ENCODE measurements at regions not wholly inside any gene's neighbourhood (a gene's known extent, or its start where the extent isn't known, plus 50 kb on each side); places are given as distances from the start of the nearest gene placed in this dataset.

DNA sequence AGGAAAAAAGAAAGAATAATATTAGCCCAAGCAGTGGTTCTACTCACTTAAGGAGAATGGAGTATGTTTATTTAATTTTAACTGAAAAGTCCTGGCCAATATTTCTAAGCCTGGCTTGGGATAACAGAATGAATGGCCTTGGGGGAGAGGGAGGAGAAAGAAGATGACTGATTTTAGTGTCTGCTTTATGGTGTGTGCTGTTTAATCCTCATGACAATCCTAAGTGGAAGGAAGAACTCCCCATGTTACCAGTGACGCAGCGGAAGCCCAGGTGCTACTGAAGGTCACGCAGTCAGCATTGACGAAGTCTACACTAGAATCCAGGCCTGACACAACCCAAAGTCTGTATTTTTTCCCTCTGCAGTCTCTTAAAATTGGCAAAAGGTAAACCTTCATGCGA lies 50.5 kb downstream of the PALM2AKAP2 start:
- no peak for DNase-seq (ENCODE audit: low spot score)

DNA sequence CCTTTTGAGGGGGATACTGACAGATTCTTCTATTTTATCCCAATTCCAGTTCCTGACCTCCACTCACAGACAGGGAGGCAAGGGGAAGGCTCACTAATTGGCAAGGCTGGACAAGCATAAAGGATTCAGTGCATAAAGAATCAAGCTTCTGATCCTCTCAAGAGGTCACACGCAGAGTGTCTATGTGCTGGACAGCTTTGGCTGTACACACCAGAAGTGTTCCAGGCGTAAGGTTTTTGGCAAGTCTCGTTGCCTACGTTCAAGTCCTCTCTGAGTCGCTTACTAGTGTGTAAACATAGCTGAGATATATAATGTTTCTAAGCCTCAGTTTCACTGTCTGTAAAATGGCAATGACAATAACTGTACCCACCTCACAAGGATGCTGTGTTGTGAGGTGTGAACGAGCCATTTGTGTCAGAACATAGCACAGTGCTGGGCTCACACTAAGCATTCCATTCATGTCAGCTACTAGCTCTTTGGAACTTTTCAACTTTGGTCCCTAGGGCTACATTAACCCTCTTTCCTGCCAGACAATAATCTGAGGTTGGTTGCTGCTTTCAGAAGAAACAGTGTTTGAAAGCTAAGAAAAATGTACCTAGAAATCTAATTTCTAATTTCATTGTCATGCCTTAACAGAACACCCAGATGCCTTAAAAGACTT lies 52.1 kb downstream of the PALM2AKAP2 start:
- DNase-seq (ENCODE audit: low spot score): no peak

DNA sequence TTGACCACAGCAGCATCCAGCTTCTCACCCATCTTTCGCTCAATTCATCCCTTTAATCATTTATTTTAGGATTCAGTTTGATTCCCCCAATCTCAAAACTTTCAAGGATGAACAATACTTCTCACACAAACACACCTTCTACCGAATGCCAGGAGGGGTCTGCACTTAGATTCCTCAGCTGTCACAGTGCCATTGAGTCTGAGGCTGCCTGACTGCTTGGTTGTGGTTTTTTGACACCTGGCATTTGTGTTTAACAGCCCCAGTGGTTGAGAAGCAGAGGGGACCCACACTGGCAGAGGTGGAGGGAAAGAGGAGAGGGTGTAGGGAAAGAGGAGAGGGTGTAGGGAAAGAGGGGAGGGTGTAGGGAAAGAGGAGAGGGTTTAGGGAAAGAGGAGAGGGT lies 54.9 kb downstream of the PALM2AKAP2 start:
- DNase-seq (ENCODE audit: low spot score): no peak

DNA sequence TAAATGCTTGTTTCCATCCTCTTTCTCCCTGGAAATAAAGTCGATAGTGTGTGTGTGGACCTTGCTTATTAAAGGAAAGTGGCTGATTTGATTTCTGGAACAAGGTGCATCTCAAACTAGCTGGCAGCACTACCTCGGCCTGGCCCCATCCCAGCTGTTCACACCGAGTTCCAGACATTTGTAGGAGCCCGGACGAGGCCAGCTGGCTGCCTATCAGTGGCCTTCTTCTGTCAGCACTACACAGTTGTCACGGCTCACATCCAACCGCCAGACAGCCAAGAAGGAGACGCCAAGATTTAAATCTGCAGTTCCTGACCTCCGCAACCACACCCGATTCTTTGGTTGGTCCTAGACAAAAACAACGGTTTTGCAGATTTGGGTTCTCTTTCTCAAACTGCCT lies 63.6 kb downstream of the PALM2AKAP2 start:
- no peak for DNase-seq (ENCODE audit: low spot score)

DNA sequence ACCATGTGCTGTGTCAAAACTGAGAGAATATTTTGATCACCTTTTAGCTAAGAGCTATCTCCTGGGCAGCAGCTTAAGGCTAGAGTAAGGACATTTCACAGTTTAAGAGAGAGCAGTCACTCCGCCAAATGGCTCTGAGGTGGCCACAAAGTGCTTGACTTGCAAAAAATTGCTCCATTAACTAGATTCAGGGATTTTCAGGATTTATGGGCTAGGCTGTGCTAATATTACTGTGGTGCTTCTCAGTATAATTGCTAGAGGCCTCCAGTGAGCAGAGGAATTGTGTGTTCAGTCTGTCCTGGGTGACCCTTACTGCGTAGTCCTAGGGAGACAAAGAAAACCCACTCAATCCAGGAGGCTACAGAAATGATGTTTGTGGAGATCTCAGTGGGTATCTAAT lies 65.2 kb downstream of the PALM2AKAP2 start:
- no peak for DNase-seq (ENCODE audit: low spot score)

DNA sequence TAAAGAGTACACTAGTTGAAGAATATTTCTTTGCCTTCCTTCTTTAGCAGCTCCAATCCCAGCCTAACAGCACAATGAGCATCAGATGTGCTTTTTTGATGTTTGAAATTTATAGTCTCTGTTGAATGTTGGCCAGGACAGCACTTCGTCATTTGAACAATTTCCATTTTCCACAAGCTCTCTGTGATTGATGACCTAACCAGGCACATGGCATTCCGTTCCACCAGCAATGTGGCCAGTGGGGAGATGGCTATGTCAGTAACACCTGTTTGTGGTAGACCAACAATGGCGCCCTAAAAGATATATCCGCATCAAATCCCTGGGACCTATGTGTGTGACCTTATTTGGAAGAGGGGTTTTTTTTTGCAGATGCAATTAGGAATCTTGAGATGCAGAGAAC lies 66.8 kb downstream of the PALM2AKAP2 start:
- no peak for DNase-seq (ENCODE audit: low spot score)

DNA sequence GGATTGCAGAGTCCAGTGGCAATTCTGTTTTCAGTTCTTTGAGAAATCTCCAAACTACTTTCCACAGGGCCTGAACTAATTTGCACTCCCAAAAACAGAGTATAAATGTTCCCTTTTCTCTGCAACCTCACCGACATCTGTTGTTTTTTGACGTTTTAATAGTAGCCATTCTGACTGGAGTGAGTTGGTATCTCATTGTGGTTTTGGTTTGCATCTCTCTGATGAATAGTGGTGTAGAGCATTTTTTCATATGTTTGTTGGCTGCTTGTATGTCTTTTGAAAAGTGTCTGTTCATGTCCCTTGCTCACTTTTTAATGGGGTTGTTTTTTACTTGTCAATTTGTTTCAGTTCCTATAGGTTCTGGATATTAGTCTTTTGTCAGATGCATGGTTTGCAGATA lies 72.6 kb downstream of the PALM2AKAP2 start:
- DNase-seq (ENCODE audit: low spot score): no peak

DNA sequence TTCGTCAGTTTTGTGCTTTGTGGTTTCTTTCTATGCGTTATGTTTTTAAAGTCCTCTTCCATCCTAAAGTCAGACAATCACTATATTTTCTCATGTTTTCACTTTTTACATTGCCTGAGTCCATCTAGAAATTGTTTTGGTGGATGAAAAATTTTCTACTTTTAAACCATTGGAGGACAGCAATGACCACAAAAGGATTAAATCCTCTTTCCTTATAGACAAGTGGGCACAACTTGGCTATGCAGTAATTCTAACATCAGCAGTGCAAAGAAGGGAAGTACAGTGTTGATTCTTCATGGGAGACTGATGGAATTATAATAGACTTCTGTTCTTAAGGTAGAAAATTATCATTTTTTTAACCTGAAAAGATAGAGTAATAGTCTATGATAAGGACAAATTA lies 75.5 kb downstream of the PALM2AKAP2 start:
- no peak for DNase-seq (ENCODE audit: low spot score)

DNA sequence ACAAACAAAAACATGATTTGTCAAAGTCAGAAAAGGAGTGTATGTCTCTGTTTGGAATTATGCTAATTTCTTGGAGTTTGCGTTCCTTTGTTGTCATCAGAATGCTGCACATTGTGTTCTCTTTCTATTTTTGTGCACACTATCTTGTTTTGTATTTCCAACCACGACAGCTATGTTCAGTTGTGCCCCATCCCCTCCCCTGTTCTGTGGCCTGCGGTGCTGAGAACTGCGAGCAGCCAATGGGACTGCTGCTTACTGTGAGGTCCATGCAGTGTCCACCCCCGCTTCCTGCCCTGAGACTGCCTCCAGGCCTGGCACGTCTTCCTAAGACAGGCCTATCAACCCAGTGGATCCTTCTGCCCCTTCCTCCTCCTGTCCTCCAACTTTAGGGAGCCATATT lies 76.8 kb downstream of the PALM2AKAP2 start:
- no peak for DNase-seq (ENCODE audit: low spot score)

DNA sequence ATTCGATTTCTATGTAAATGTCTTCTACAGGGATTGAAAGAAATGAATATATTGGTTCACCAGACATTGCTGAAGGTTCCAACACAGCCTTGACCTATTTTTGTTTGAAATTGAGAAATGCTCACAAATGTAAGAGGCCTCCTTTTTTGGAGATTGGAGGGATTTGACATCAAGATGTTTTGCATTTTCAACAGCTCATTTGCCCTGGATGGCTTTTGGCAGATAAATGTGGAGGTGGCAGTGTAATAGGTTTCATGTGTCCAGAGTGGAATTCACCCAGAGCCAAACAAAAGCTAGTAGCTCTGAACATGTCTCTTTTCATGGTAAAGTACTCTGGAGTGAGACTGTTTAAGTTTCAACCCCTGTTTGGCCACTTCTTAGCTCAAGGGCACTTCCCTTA lies 77.3 kb downstream of the PALM2AKAP2 start:
- DNase-seq (ENCODE audit: low spot score): no peak

DNA sequence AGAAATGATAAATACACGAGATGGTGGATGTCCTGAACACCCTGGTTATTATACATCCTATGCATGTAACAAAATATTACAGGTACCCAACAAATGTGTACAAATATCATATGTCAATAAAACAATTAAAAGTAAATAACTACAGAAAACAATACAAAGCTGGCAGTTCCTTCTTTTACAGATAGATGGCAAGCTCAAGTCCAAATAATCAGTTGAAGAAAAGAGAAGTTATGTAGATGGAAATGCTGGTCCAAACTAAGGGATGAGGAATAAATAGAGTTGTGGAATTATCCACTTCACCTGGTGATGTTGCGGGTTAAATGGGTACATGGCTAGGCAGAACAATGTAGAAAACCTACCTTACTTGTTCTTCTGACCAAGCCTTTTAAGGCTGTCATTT lies 79.4 kb downstream of the PALM2AKAP2 start:
- DNase-seq (ENCODE audit: low spot score): peak; percentile 3

DNA sequence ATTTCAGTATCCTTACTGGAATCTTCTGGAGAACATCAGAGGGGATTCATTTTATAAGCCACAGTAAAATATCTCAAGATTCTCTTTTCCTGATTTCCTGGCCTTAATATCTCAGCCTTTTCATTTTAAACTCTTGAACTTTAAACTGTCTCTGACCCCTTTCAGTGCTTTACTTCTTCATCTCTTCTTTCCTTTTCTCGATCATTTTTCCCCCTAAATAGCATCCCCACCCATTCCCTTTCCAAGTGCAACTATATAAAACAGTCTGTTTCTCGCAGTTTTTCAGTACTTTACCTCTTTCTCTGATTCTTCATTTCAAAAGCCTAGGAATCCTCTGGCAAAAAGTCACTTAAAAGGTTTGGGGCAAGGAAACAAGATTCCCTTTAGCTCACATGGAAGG lies 80.5 kb downstream of the PALM2AKAP2 start:
- DNase-seq (ENCODE audit: low spot score): no peak

DNA sequence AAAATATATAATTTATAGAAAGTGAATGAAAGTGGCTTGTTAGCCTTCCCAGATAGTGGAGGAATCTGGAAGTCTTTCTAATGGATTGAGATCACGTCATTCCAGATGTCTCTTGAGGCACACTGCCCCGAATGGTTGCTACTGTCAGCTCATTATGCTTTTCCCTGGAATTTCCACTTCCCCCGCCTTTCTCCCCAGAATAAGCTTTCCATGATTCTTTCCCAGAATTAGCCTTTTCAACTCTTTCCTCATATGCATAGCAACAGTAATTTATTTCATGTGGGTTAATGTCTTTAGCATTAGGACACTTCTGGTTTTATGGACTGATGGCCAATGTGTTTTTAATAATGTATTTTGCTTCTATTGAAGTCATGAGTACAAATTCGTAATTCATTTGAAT lies 81.5 kb downstream of the PALM2AKAP2 start:
- no peak for DNase-seq (ENCODE audit: low spot score)

DNA sequence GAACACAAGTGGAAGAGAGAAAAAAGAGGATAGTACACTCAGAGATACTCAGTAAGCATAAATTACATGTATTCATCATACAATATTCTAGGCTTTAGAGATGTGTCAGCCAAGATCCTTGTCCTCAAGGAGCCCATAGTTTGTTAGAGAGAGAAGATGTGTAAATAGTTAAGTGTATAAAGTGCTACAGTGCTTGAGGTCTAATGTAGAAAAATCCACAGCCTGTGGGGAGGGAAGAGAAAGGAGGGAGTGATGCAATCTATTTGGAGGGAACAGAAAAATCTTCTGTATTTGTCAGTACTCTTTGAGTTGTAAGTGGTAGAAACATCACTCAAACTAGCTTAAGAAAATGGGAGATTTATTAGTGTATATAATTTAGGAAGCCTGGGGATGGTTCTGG lies 81.9 kb downstream of the PALM2AKAP2 start:
- DNase-seq (ENCODE audit: low spot score): no peak

DNA sequence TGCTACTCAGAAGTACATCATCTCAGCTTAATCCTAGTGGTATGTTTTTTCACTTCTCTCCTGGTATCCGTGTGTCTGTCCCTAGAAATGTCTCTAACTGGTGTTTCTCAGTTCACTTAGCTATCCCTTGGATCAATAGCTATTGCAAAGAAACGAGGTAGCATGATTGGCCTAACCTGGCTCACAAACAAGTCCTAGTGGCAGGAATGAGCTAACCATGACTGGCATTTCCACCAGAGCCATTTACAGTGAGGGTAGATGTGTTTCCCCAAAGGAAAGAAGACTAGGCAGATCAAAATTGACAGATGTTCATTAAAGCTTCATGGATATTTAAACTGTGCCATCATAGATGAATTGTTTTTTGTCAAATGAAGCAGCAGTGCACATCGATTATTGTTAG lies 82.5 kb downstream of the PALM2AKAP2 start:
- DNase-seq (ENCODE audit: low spot score): no peak

DNA sequence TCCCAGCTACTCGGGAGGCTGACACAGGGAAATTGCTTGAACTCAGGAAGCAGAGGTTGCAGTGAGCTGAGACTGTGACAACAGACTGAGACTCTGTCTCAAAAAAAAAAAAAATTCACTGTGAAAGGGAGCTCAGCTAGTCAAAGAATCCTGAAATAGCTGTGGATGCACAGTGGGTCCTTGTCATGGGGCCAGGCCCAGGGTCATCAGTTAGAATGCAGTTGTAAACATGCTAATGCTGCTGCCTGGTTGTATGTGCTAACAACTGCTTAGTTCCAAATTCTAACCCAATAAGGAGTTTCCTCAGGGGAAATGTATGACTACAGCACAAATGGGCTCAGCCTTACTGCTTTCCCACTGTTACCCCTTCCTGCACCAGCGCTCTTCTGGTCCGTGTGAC lies 84.0 kb downstream of the PALM2AKAP2 start:
- no peak for DNase-seq (ENCODE audit: low spot score)

DNA sequence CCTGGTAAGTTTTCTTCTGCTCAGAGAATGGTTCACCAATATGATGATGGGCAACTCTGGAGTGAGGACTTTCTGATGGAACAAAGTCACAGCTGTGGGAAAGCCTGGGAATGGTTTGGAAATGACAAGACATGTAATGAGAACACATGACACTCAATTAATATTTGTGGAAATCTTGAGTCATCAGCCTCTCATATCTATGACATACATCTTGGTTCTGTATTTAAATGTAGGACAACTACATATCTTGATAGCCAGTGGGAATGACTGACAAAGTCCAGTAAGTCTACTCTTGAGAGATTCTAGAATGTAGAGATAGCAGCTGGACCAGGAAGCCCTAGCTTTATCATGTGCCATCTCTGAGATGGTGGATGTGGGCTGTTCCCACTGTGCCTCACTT lies 85.5 kb downstream of the PALM2AKAP2 start:
- DNase-seq (ENCODE audit: low spot score): no peak

DNA sequence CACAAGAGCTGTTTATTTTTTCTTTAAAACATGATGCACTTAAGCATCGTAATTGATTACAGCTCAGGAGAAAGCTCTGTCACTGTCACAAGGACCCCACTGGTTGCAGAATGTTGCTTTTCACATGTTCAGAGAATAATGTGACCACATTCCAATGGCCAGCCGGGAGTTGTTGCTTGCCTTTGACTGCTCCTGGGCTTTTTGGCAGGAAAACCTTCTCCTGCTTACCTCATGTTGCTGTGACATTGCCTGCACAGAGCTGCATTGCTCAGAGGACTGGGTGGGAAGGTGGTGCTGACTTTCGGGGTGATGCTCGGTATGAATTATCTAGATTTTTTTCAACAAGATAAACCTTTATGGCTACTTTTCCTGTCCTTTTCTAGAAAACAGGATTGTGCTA lies 88.2 kb downstream of the PALM2AKAP2 start:
- DNase-seq (ENCODE audit: low spot score): no peak

DNA sequence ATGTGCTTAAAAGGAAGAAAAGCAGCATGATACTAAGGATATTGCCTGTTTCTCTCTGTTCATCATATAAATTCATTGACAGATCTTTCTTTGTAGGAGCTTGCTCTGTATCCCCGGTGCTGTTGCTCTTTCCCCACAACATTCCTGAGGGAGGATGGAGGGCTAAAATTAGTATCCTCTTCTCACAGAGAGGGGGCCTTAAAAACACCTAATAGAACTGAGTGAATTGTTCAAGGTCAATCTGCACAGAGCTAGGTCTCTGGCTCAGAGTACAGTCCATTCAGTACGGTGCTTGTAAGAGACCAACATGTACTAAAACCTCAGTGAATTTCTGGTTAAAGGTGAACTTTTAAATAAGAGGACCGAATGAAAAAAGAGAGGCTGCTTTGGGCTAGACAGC lies 88.7 kb downstream of the PALM2AKAP2 start:
- DNase-seq (ENCODE audit: low spot score): no peak

DNA sequence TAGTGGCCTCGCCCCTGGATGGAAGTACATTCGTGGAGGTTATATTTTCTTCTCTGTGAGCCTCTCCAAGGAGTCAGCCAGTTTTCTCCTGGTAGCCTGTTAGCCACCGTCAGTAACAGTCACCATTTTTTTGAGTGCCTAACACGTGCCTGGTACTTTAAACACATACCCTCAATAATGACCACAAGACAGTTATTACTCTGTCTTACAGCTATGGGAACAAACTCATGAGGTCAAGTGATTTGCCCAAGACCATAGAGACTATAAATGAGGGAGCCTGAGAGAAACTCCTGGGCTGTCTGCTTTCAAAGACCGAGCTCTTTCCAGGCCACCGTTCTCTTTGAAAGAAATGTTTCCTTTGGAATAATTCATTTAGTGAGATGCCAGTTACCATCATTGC lies 90.4 kb downstream of the PALM2AKAP2 start:
- no peak for DNase-seq (ENCODE audit: low spot score)

DNA sequence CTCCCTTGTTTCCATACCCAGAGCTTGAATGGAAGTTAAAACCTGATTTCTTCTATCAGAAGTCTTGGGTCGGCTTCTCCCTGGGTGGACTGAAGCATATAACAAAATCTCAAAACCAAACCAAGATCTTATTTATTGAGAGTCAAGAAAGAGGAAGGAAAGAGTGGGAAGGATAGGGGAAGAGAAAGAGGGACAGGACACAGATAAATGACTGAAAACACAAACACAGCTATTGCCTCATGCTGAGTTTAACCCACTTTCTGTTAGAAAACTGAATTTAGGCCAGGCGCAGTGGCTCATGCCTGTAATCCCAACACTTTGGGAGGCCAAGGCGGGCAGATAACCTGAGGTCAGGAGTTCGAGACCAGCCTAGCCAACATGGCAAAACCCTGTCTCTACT lies 92.9 kb downstream of the PALM2AKAP2 start:
- DNase-seq (ENCODE audit: low spot score): no peak

DNA sequence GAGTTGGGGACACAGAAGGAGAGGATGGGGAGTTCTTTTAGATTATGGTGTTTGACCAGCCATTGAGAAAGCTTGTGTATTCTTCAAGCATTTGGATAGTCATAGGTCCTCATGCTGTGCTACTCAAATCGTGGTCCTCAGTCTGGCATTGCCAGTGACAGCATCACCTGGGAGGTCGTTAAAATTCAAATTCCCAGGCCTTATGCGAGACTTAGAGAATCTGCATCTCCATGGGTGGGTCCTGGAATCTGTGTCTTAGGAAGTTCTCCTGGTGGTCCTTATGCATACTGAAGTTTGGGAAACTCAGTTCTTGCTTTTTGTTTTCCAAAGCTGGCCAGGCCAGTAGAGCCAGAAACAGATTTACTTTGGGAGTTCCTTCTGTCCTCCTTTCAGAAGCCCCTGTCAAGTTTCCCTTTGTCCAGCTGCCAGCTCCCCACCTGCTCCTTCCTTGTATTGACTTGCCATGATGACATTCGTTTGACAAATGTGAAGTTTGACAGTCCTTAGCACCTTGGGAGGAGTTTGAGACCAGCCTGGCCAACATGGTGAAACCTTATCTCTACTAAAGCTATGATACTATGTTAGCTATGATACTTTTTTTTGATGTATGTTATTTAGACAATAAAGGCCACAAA lies 95.6 kb downstream of the PALM2AKAP2 start:
- no peak for DNase-seq (ENCODE audit: low spot score)

DNA sequence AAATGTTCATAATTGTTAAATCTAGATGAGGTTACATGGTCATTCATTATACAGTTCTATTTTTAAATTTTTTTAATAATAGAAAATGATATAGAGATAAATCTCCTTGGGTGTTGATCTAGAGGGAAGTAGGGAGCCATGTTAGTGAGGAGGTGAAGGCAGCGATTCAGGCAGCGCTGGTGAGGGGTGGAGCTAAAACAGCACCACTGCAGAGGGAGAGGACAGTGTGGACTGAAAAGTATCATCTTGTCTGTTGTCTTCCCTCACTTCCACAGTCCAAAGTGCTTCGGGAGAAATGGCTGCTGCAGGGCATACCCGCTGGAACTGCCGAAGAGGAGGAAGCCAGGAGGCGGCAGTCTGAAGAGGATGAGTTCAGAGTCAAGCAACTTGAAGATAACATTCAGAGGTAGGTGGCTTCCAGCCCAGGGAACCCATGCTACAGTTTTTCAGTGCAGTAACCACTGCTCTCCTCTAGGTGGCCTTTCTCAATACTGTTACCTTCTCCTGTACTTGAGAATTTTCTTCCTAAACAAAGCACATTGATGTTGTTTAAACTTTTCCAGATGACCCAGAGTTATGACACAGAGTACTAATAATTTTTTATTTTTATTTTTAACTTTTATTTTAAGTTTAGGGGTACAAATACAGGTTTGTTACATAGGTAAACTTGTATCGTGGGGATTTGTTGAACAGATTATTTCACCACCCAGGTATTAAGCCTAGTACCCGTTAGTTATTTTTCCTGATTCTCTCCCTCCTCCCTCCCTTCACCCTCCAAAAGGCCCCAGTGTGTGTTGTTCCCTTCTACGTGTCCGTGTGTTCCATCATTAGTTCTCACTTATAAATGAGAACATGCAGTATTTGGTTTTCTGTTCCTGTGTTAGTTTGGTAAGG lies 100.5 kb downstream of the PALM2AKAP2 start:
- DNase-seq (ENCODE audit: low spot score): peak; percentile 44
